Mesenchymal stem cell (in vitro differentiated cells and primary cell): ENCODE measurements at regions not wholly inside any gene's neighbourhood (a gene's known extent, or its start where the extent isn't known, plus 50 kb on each side); places are given as distances from the start of the nearest gene placed in this dataset.

Experiments
- DNase-seq: peaks from one replicate; pipeline ENCODE4 v3.0.0-alpha.2; 2013
- H2AFZ ChIP-seq: one replicate; pipeline ENCODE4 v1.6.1; 2013; ENCODE audit warnings: low read depth, mild to moderate bottlenecking, control low read depth, inconsistent platforms, low read length, moderate library complexity
- H2AK5ac ChIP-seq: 2 replicates; pipeline ENCODE4 v1.6.1; 2013; ENCODE audit warnings: low read length, moderate library complexity, mild to moderate bottlenecking, inconsistent platforms; ENCODE audit not compliant: severe bottlenecking
- H2BK120ac ChIP-seq: one replicate; pipeline ENCODE4 v1.6.1; 2013; ENCODE audit warnings: low read depth, mild to moderate bottlenecking, inconsistent platforms, low read length, moderate library complexity
- H2BK12ac ChIP-seq, 2 experiments: one replicate each; pipeline ENCODE4 v1.6.1; 2013; ENCODE audit warnings: inconsistent platforms in 2 of 2, low read length in 2 of 2, mild to moderate bottlenecking in 2 of 2, moderate library complexity in 2 of 2, control low read depth in 1 of 2
- H2BK15ac ChIP-seq: one replicate; pipeline ENCODE4 v1.6.1; 2013; ENCODE audit warnings: mild to moderate bottlenecking, low read depth, inconsistent platforms; ENCODE audit not compliant: poor library complexity, severe bottlenecking
- H2BK5ac ChIP-seq: 2 replicates; pipeline ENCODE4 v1.6.1; 2013; ENCODE audit warnings: low read depth, mild to moderate bottlenecking, low read length, control low read depth, inconsistent platforms; ENCODE audit not compliant: poor library complexity, severe bottlenecking
- H3K14ac ChIP-seq, 2 experiments: one replicate each; pipeline ENCODE4 v1.6.1; 2013; ENCODE audit warnings: inconsistent platforms in 2 of 2, low read length in 2 of 2, control low read depth in 1 of 2, mild to moderate bottlenecking in 1 of 2, moderate library complexity in 1 of 2
- H3K18ac ChIP-seq, 2 experiments: one replicate each; pipeline ENCODE4 v1.6.1; 2013; ENCODE audit warnings: inconsistent platforms in 2 of 2, low read length in 2 of 2, control low read depth in 1 of 2, low read depth in 1 of 2, mild to moderate bottlenecking in 1 of 2
- H3K23ac ChIP-seq, 2 experiments: one replicate each; pipeline ENCODE4 v1.6.1; 2013; ENCODE audit warnings: inconsistent platforms in 2 of 2, low read length in 2 of 2, mild to moderate bottlenecking in 2 of 2, moderate library complexity in 2 of 2, control low read depth in 1 of 2
- H3K27ac ChIP-seq: 2 replicates; pipeline ENCODE4 v1.5.1; 2013; ENCODE audit warnings: mild to moderate bottlenecking, moderate library complexity, low read length, control low read depth, inconsistent platforms; ENCODE audit not compliant: poor library complexity, severe bottlenecking
- H3K27me3 ChIP-seq, 2 experiments: 2 replicates each; pipeline versions ENCODE4 v1.6.1 to v1.7.0; 2013; ENCODE audit warnings: low read length in 2 of 2, mild to moderate bottlenecking in 2 of 2, moderate library complexity in 2 of 2, control low read depth in 1 of 2, inconsistent platforms in 1 of 2; ENCODE audit not compliant: control insufficient read depth in 1 of 2, insufficient read depth in 1 of 2
- H3K36me3 ChIP-seq, 2 experiments: 2 replicates each; pipeline versions ENCODE4 v1.6.1 to v1.7.0; 2013; ENCODE audit warnings: low read length in 2 of 2, control low read depth in 1 of 2, inconsistent platforms in 1 of 2, low read depth in 1 of 2, mild to moderate bottlenecking in 1 of 2; ENCODE audit not compliant: insufficient read depth in 2 of 2, control insufficient read depth in 1 of 2
- H3K4ac ChIP-seq, 2 experiments: one replicate each; pipeline ENCODE4 v1.6.1; 2013; ENCODE audit warnings: inconsistent platforms in 2 of 2, low read length in 2 of 2, mild to moderate bottlenecking in 2 of 2, moderate library complexity in 2 of 2, control low read depth in 1 of 2, low read depth in 1 of 2
- H3K4me1 ChIP-seq: 2 replicates; pipeline ENCODE4 v1.6.1; 2013; ENCODE audit warnings: low read depth, low read length, control low read depth; ENCODE audit not compliant: control insufficient read depth, insufficient read depth
- H3K4me2 ChIP-seq: 2 replicates; pipeline ENCODE4 v1.6.1; 2013; ENCODE audit warnings: low read length, mild to moderate bottlenecking, inconsistent platforms; ENCODE audit not compliant: poor library complexity, severe bottlenecking
- H3K4me3 ChIP-seq, 2 experiments: 2 replicates each; pipeline versions ENCODE4 v1.5.1 to v1.7.0; 2013; ENCODE audit warnings: low read length in 2 of 2, mild to moderate bottlenecking in 2 of 2, control low read depth in 1 of 2, low read depth in 1 of 2; ENCODE audit not compliant: insufficient read depth in 1 of 2
- H3K79me1 ChIP-seq: replicated peaks from 2 replicates; pipeline ENCODE4 v1.6.1; 2013; ENCODE audit warnings: mild to moderate bottlenecking, control low read depth, low read length, inconsistent platforms; ENCODE audit not compliant: poor library complexity, severe bottlenecking
- H3K9ac ChIP-seq: 2 replicates; pipeline ENCODE4 v1.7.0; 2013; ENCODE audit warnings: mild to moderate bottlenecking, low read length, moderate library complexity
- H3K9me3 ChIP-seq: 2 replicates; pipeline ENCODE4 v1.7.0; 2013; ENCODE audit warnings: mild to moderate bottlenecking, low read length; ENCODE audit not compliant: control insufficient read depth
- H4K8ac ChIP-seq: one replicate; pipeline ENCODE4 v1.6.1; 2013; ENCODE audit warnings: inconsistent platforms, mild to moderate bottlenecking, low read length, moderate library complexity
- H4K91ac ChIP-seq: one replicate; pipeline ENCODE4 v1.6.1; 2013; ENCODE audit warnings: mild to moderate bottlenecking, low read length, inconsistent platforms
- WGBS: methylation state at CpG from one replicate; pipeline ENCODE4 v1.1.7; 2013; ENCODE audit warnings: mixed read lengths; 5-methylcytosine and 5-hydroxymethylcytosine counted together

- WGBS: 100% methylated on average over 3 of the region's 4 CpGs
- no peaks in the 10 kb centered on the region for H3K9me3 ChIP-seq
- H3K18ac ChIP-seq: no peak overlapping the region
- H3K9ac ChIP-seq: no peak overlapping the region
- no peak overlapping the region for H3K4me3 ChIP-seq
- H2BK12ac ChIP-seq: no peak overlapping the region
- no peak overlapping the region for H2AK5ac ChIP-seq
- H3K27ac ChIP-seq: no peak overlapping the region
- DNase-seq: no peak
- H2BK120ac ChIP-seq: no peak overlapping the region
- no peak overlapping the region for H2AFZ ChIP-seq
- no peak overlapping the region for H3K4me2 ChIP-seq
- H4K91ac ChIP-seq: no peak overlapping the region
- no peak overlapping the region for H4K8ac ChIP-seq
- H3K36me3 ChIP-seq: no peaks in the 10 kb centered on the region
- no peak overlapping the region for H3K23ac ChIP-seq
- H3K79me1 ChIP-seq: no peaks in the 10 kb centered on the region
- peak overlapping the region in 1 of 2 experiments; percentile 79 for H3K4ac ChIP-seq
- no peak overlapping the region for H2BK15ac ChIP-seq
- no peak overlapping the region for H3K14ac ChIP-seq
- no peaks in the 10 kb centered on the region for H3K27me3 ChIP-seq
- no peak overlapping the region for H2BK5ac ChIP-seq
- no peaks in the 10 kb centered on the region for H3K4me1 ChIP-seq
These were observed 979.6 kb upstream of the CDH2 start for GRCh38 chr18:29156531-29156930.

GRCh38 chr18:29154758-29155725 lies 978.1 kb upstream of the CDH2 start:
- Histone ChIP-seq H3K36me3 (no peaks in the 10 kb centered on the region), H2BK12ac (no peak overlapping the region), H3K27me3 (no peaks in the 10 kb centered on the region), H2AFZ (no peak overlapping the region), H3K27ac (peak overlapping the region; percentile 50), H3K4ac (no peak overlapping the region), H3K4me1 (no peaks in the 10 kb centered on the region), H4K91ac (no peak overlapping the region), H3K18ac (no peak overlapping the region), H3K14ac (no peak overlapping the region), H2BK5ac (no peak overlapping the region), H2AK5ac (no peak overlapping the region), H3K79me1 (no peaks in the 10 kb centered on the region), H3K23ac (no peak overlapping the region), H3K4me3 (no peak overlapping the region), H3K4me2 (no peak overlapping the region), H2BK120ac (no peak overlapping the region), H2BK15ac (no peak overlapping the region), H3K9ac (peak overlapping the region; percentile 50), H4K8ac (no peak overlapping the region), H3K9me3 (no peaks in the 10 kb centered on the region)
- DNase-seq: peak; percentile 37
- 50% methylated on average over 5 of the region's 9 CpGs for WGBS

GRCh38 chr18:29154196-29154757 lies 977.3 kb upstream of the CDH2 start:
- H2BK12ac ChIP-seq: no peak overlapping the region
- 67% methylated on average over 1 of the region's 1 CpG for WGBS
- no peak overlapping the region for H2BK15ac ChIP-seq
- H2BK5ac ChIP-seq: no peak overlapping the region
- no peaks in the 10 kb centered on the region for H3K36me3 ChIP-seq
- peak overlapping the region; percentile 50 for H3K27ac ChIP-seq
- no peaks in the 10 kb centered on the region for H3K4me1 ChIP-seq
- no peak overlapping the region for H2AFZ ChIP-seq
- no peak overlapping the region for H3K4me3 ChIP-seq
- no peak overlapping the region for H2BK120ac ChIP-seq
- H3K9me3 ChIP-seq: no peaks in the 10 kb centered on the region
- H3K4ac ChIP-seq: no peak overlapping the region
- no peak overlapping the region for H3K18ac ChIP-seq
- no peaks in the 10 kb centered on the region for H3K27me3 ChIP-seq
- no peaks in the 10 kb centered on the region for H3K79me1 ChIP-seq
- DNase-seq: no peak
- no peak overlapping the region for H3K14ac ChIP-seq
- no peak overlapping the region for H3K23ac ChIP-seq
- no peak overlapping the region for H4K8ac ChIP-seq
- no peak overlapping the region for H4K91ac ChIP-seq
- peak overlapping the region; percentile 50 for H3K9ac ChIP-seq
- no peak overlapping the region for H3K4me2 ChIP-seq
- no peak overlapping the region for H2AK5ac ChIP-seq

- Histone ChIP-seq H3K4ac (no peak overlapping the region), H3K4me1 (no peaks in the 10 kb centered on the region), H3K23ac (no peak overlapping the region), H3K27me3 (no peaks in the 10 kb centered on the region), H3K14ac (no peak overlapping the region), H2BK15ac (no peak overlapping the region), H2BK5ac (no peak overlapping the region), H2BK12ac (no peak overlapping the region), H2AFZ (no peak overlapping the region), H4K8ac (no peak overlapping the region), H3K4me3 (no peak overlapping the region), H3K18ac (no peak overlapping the region), H3K36me3 (no peaks in the 10 kb centered on the region), H2BK120ac (no peak overlapping the region), H3K27ac (no peak overlapping the region), H3K79me1 (no peaks in the 10 kb centered on the region), H3K9me3 (no peaks in the 10 kb centered on the region), H3K4me2 (no peak overlapping the region), H2AK5ac (no peak overlapping the region), H3K9ac (no peak overlapping the region), H4K91ac (no peak overlapping the region)
- DNase-seq: no peak
- WGBS: 84% methylated on average over 7 of the region's 7 CpGs
These were observed 976.2 kb upstream of the CDH2 start for GRCh38 chr18:29153091-29153490.
